Middle frontal gyrus (tissue), 1 donor: ENCODE measurements at regions not wholly inside any gene's neighbourhood (a gene's known extent, or its start where the extent isn't known, plus 50 kb on each side); places are given as distances from the start of the nearest gene placed in this dataset.

ENCODE experiments used
- DNase-seq: peaks from one replicate; pipeline ENCODE4 v3.0.0-alpha.2; 2015; ENCODE audit warnings: low spot score; ENCODE audit errors: extremely low spot score

GRCh38 chr10:130428936-130429335 is 292.7 kb downstream of the GLRX3 start:
- DNase-seq = no peak

GRCh38 chr10:130429809-130430208 is 293.6 kb downstream of the GLRX3 start:
- no peak for DNase-seq

GRCh38 chr10:130430291-130430690 is 294.1 kb downstream of the GLRX3 start:
- DNase-seq = no peak

- DNase-seq = no peak
Observed at GRCh38 chr10:130430852-130431704, 294.9 kb downstream of the GLRX3 start.

GRCh38 chr10:130432271-130432670 is 296.1 kb downstream of the GLRX3 start:
- DNase-seq = no peak

- DNase-seq = no peak
Observed at GRCh38 chr10:130432850-130433249, 296.7 kb downstream of the GLRX3 start.

- no peak for DNase-seq
Observed at GRCh38 chr10:130434446-130435385, 298.5 kb downstream of the GLRX3 start.

- no peak for DNase-seq
Observed at GRCh38 chr10:130435961-130436360, 299.8 kb downstream of the GLRX3 start.

- DNase-seq = no peak
Observed at GRCh38 chr10:130438861-130439260, 302.7 kb downstream of the GLRX3 start.

GRCh38 chr10:130439766-130440165 is 303.6 kb downstream of the GLRX3 start:
- no peak for DNase-seq

- DNase-seq = no peak
Observed at GRCh38 chr10:130440494-130440893, 304.3 kb downstream of the GLRX3 start.

- DNase-seq = no peak
Observed at GRCh38 chr10:130440971-130441370, 304.8 kb downstream of the GLRX3 start.

- DNase-seq = no peak
Observed at GRCh38 chr10:130443066-130443465, 306.9 kb downstream of the GLRX3 start.

GRCh38 chr10:130453036-130453720 is 317.0 kb downstream of the GLRX3 start:
- no peak for DNase-seq

- DNase-seq = no peak
Observed at GRCh38 chr10:130453721-130454542, 317.7 kb downstream of the GLRX3 start.

GRCh38 chr10:130454543-130455000 is 318.4 kb downstream of the GLRX3 start:
- no peak for DNase-seq

GRCh38 chr10:130455111-130455695 is 319.0 kb downstream of the GLRX3 start:
- no peak for DNase-seq

GRCh38 chr10:130455791-130456190 is 319.6 kb downstream of the GLRX3 start:
- no peak for DNase-seq

GRCh38 chr10:130456616-130457015 is 320.4 kb downstream of the GLRX3 start:
- DNase-seq = no peak

GRCh38 chr10:130458509-130458908 is 322.3 kb downstream of the GLRX3 start:
- DNase-seq = no peak
